Osteocyte (in vitro differentiated cells): ENCODE measurements at regions not wholly inside any gene's neighbourhood (a gene's known extent, or its start where the extent isn't known, plus 50 kb on each side); places are given as distances from the start of the nearest gene placed in this dataset.

ENCODE experiments used
- DNase-seq: peaks from one replicate; pipeline ENCODE4 v3.0.0; 2021; ENCODE audit warnings: mixed read lengths; ENCODE audit not compliant: unreplicated experiment; ENCODE audit errors: extremely low spot score
- H3K27ac Mint-ChIP-seq: one replicate; pipeline ENCODE4 v1.8.0; 2021; ENCODE audit warnings: mild to moderate bottlenecking, mixed read lengths; ENCODE audit not compliant: unreplicated experiment
- H3K27me3 Mint-ChIP-seq: one replicate; pipeline ENCODE4 v1.8.0; 2021; ENCODE audit warnings: mixed read lengths; ENCODE audit not compliant: unreplicated experiment
- H3K36me3 Mint-ChIP-seq: one replicate; pipeline ENCODE4 v1.8.0; 2021; ENCODE audit warnings: mixed read lengths; ENCODE audit not compliant: unreplicated experiment
- H3K4me1 Mint-ChIP-seq: one replicate; pipeline ENCODE4 v1.8.0; 2021; ENCODE audit warnings: mixed read lengths; ENCODE audit not compliant: unreplicated experiment
- H3K4me3 Mint-ChIP-seq: one replicate; pipeline ENCODE4 v1.8.0; 2021; ENCODE audit warnings: mild to moderate bottlenecking, moderate library complexity, mixed read lengths; ENCODE audit not compliant: unreplicated experiment
- H3K9me3 Mint-ChIP-seq: one replicate; pipeline ENCODE4 v1.8.0; 2021; ENCODE audit warnings: mixed read lengths; ENCODE audit not compliant: unreplicated experiment
- CTCF ChIP-seq: fragments of 200-600 bp; sonication (generic); IDR thresholded peaks from 2 replicates; pipeline ENCODE4 v1.5.0; 2021; ENCODE audit warnings: antibody characterized with exemption, mild to moderate bottlenecking, moderate library complexity

GRCh38 chr10:6759961-6760360, 179.9 kb upstream of the PRKCQ start:
- no peak overlapping the region for H3K27ac Mint-ChIP-seq
- H3K27me3 Mint-ChIP-seq: peaks cover 4% of the 10 kb centered on the region
- H3K4me3 Mint-ChIP-seq: no peak overlapping the region
- H3K4me1 Mint-ChIP-seq: peaks cover 17% of the 10 kb centered on the region
- no peaks in the 10 kb centered on the region for H3K36me3 Mint-ChIP-seq
- H3K9me3 Mint-ChIP-seq: no peaks in the 10 kb centered on the region
- TF ChIP-seq CTCF: no peak
- no peak for DNase-seq

- no peak for TF ChIP-seq CTCF
- Mint-ChIP-seq H3K27me3 (peaks cover 13% of the 10 kb centered on the region), H3K4me1 (peaks cover 16% of the 10 kb centered on the region), H3K36me3 (no peaks in the 10 kb centered on the region), H3K4me3 (no peak overlapping the region), H3K27ac (peak overlapping the region; percentile 13), H3K9me3 (no peaks in the 10 kb centered on the region)
- DNase-seq: no peak
Measured at GRCh38 chr10:6757158-6757557, 177.1 kb upstream of the PRKCQ start.

- H3K4me1 Mint-ChIP-seq: peaks cover 16% of the 10 kb centered on the region
- DNase-seq: no peak
- no peaks in the 10 kb centered on the region for H3K36me3 Mint-ChIP-seq
- no peaks in the 10 kb centered on the region for H3K9me3 Mint-ChIP-seq
- peak overlapping the region; percentile 13 for H3K27ac Mint-ChIP-seq
- H3K4me3 Mint-ChIP-seq: no peak overlapping the region
- H3K27me3 Mint-ChIP-seq: peaks cover 13% of the 10 kb centered on the region
- no peak for TF ChIP-seq CTCF
Measured at GRCh38 chr10:6756716-6757115, 176.6 kb upstream of the PRKCQ start.

GRCh38 chr10:6755781-6756460, 175.8 kb upstream of the PRKCQ start:
- peak; percentile 23 for DNase-seq
- H3K4me1 Mint-ChIP-seq: peaks cover 16% of the 10 kb centered on the region
- H3K4me3 Mint-ChIP-seq: no peak overlapping the region
- no peak for TF ChIP-seq CTCF
- H3K27ac Mint-ChIP-seq: peak overlapping the region; percentile 46
- H3K9me3 Mint-ChIP-seq: no peaks in the 10 kb centered on the region
- no peaks in the 10 kb centered on the region for H3K36me3 Mint-ChIP-seq
- peaks cover 13% of the 10 kb centered on the region for H3K27me3 Mint-ChIP-seq

- peaks cover 16% of the 10 kb centered on the region for H3K4me1 Mint-ChIP-seq
- TF ChIP-seq CTCF: no peak
- H3K4me3 Mint-ChIP-seq: no peak overlapping the region
- peaks cover 13% of the 10 kb centered on the region for H3K27me3 Mint-ChIP-seq
- H3K27ac Mint-ChIP-seq: no peak overlapping the region
- no peaks in the 10 kb centered on the region for H3K36me3 Mint-ChIP-seq
- no peak for DNase-seq
- H3K9me3 Mint-ChIP-seq: no peaks in the 10 kb centered on the region
Measured at GRCh38 chr10:6753644-6754043, 173.6 kb upstream of the PRKCQ start.
